Peyer's patch (tissue), 4 donors: ENCODE measurements at regions not wholly inside any gene's neighbourhood (a gene's known extent, or its start where the extent isn't known, plus 50 kb on each side); places are given as distances from the start of the nearest gene placed in this dataset.

Experiments used
- CTCF ChIP-seq, 6 experiments: fragments of 450-650 bp in 4 of 6; fragments of 200-600 bp in 2 of 6; sonication (generic) in 1 of 6; IDR thresholded peaks; one replicate each; pipeline ENCODE4 v1.5.1; 2017 to 2019; ENCODE audit warnings: antibody characterized with exemption in 6 of 6, mild to moderate bottlenecking in 3 of 6, moderate library complexity in 1 of 6
- POLR2A ChIP-seq, 2 donors: fragments of 450-650 bp; IDR thresholded peaks; one replicate each; pipeline ENCODE4 v1.5.1; 2017; ENCODE audit warnings: antibody characterized with exemption in 2 of 2, mild to moderate bottlenecking in 2 of 2, moderate library complexity in 2 of 2

GRCh38 chr9:104386425-104387069 lies 117.5 kb upstream of the OR13F1 start:
- TF ChIP-seq CTCF (IDR thresholded peaks at IDR 0.05) (peak in 4 of 6 experiments; percentile 27 to 50 (median 44)), POLR2A (IDR thresholded peaks at IDR 0.05) (no peak)
